Psoas muscle (tissue), 7 donors: ENCODE measurements at regions not wholly inside any gene's neighbourhood (a gene's known extent, or its start where the extent isn't known, plus 50 kb on each side); places are given as distances from the start of the nearest gene placed in this dataset.

Source experiments
- ATAC-seq, 4 donors: fragments of 200-7000 bp; cut with Tn5 transposase; one replicate each; pipeline ENCODE4 v1.9.1; 2020; ENCODE audit warnings: moderate library complexity in 3 of 4, mild to moderate bottlenecking in 2 of 4
- DNase-seq, 2 donors: peaks; one replicate each; pipeline ENCODE4 v3.0.0-alpha.2; 2020
- H3K27ac ChIP-seq: fragments of 200-600 bp; one replicate; pipeline ENCODE4 v1.8.0; 2022
- H3K27me3 ChIP-seq, 3 donors: fragments of 200-600 bp in 1 of 3; one replicate each; pipeline versions ENCODE4 v1.6.1 to v1.8.0; 2013 to 2022; ENCODE audit warnings: low read length in 2 of 3, mild to moderate bottlenecking in 2 of 3, moderate library complexity in 1 of 3; ENCODE audit not compliant: insufficient read depth in 3 of 3
- H3K36me3 ChIP-seq, 2 donors: fragments of 200-600 bp in 1 of 2; one replicate each; pipeline versions ENCODE4 v1.6.1 to v1.8.0; 2013 to 2022; ENCODE audit warnings: low read depth in 1 of 2, mild to moderate bottlenecking in 1 of 2, moderate library complexity in 1 of 2; ENCODE audit not compliant: insufficient read depth in 1 of 2
- H3K4me1 ChIP-seq: fragments of 200-600 bp; one replicate; pipeline ENCODE4 v1.8.0; 2022
- H3K4me3 ChIP-seq: fragments of 200-600 bp; one replicate; pipeline ENCODE4 v1.8.0; 2022; ENCODE audit warnings: mild to moderate bottlenecking
- H3K9me3 ChIP-seq: fragments of 200-600 bp; one replicate; pipeline ENCODE4 v1.8.0; 2022
- WGBS, 3 donors: extraction: QIAGEN DNeasy Blood & Tissue Kit; methylation state at CpG; one replicate each; pipeline versions ENCODE4 v1.1.6 to v1.1.7; 2013; 5-methylcytosine and 5-hydroxymethylcytosine counted together
- intact Hi-C, 2 donors: fragments of 100-400 bp; cut with DNase I; formaldehyde crosslinking; loops; one replicate each; pipeline versions ENCODE4 v1.11.0 to v1.14.2; 2022
- TF ChIP-seq, protein P1 (sequence below): fragments of 200-600 bp; IDR thresholded peaks from one replicate; pipeline ENCODE4 v1.8.0; 2022; ENCODE audit warnings: antibody characterized with exemption
- donor health status: healthy with polysubstance abuse.
- donor health status: DM: no; HTN: no; CAD: no; lungs with moderate emphysema.
- donor health status: Bipolar disorder and iron deficiency.
- donor health status: healthy.
- donor health status: DM: yes; HTN: yes; CAD: no.
- donor health status: DM: no; HTN: no; CAD: no.
- donor health status: DM: yes; HTN: yes; CAD: no.

DNA sequence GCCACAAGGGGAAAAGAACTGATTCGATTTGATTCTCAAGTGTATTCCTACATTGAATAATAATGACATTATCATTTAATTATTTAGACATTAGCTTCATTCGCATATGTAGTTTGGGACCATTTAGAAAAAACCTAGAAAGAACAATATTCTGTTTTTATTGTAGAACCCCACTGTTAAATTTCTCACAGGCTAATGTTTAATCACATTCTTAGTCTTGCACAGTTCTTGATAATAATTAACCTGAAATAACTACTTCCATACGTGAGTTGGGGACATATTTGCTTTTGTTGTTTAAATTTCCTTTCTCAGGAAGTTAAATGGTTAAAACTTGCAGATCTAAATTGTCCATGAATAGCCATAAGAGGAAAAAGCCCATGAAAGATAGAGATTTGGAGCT is 275.2 kb downstream of the TFAP2B start:
- DNase-seq, result no peak
- Histone ChIP-seq H3K4me1 (no peaks in the 10 kb centered on the region), H3K36me3 (no peaks in the 10 kb centered on the region), H3K4me3 (no peak overlapping the region), H3K27me3 (no peaks in the 10 kb centered on the region), H3K9me3 (peaks cover 10% of the 10 kb centered on the region), H3K27ac (no peak overlapping the region)
- ATAC-seq, result no peak
- intact Hi-C loops, result no loop called here
- TF ChIP-seq, protein P1, sequence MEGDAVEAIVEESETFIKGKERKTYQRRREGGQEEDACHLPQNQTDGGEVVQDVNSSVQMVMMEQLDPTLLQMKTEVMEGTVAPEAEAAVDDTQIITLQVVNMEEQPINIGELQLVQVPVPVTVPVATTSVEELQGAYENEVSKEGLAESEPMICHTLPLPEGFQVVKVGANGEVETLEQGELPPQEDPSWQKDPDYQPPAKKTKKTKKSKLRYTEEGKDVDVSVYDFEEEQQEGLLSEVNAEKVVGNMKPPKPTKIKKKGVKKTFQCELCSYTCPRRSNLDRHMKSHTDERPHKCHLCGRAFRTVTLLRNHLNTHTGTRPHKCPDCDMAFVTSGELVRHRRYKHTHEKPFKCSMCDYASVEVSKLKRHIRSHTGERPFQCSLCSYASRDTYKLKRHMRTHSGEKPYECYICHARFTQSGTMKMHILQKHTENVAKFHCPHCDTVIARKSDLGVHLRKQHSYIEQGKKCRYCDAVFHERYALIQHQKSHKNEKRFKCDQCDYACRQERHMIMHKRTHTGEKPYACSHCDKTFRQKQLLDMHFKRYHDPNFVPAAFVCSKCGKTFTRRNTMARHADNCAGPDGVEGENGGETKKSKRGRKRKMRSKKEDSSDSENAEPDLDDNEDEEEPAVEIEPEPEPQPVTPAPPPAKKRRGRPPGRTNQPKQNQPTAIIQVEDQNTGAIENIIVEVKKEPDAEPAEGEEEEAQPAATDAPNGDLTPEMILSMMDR, result no peak
- 71 to 74% (median 72%) methylated on average over 3 of the region's 3 CpGs for WGBS, 3 donors

DNA sequence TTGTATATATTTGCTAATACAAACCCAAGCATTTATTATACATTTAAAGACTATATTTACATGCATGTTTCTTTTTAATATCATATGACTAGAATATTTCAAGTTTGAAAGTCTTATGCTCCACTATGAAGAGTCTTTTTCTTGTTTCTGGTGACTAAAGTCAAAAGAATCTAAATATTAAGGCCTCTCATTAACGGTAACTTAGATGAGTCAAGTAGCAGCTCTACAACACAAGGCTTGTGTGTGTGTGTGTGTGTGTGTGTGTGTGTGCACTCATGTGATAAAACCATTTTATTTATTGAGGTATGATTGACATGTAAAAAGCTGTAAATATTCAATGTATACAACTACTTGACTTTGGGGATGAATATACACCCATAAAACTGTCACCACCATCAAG is 275.6 kb downstream of the TFAP2B start:
- TF ChIP-seq, protein P1, result no peak
- H3K36me3 ChIP-seq, result no peaks in the 10 kb centered on the region
- no peaks in the 10 kb centered on the region for H3K4me1 ChIP-seq
- H3K9me3 ChIP-seq, result peaks cover 10% of the 10 kb centered on the region
- no peaks in the 10 kb centered on the region for H3K27me3 ChIP-seq
- DNase-seq, result no peak
- no peak for ATAC-seq
- no peak overlapping the region for H3K27ac ChIP-seq
- 84 to 92% (median 88%) methylated on average over 1 of the region's 1 CpG for WGBS, 3 donors
- intact Hi-C loops, result no loop called here
- no peak overlapping the region for H3K4me3 ChIP-seq

GRCh38 chr6:51098246-51098645 is 279.6 kb downstream of the TFAP2B start:
- 66 to 72% (median 69%) methylated on average over 5 of the region's 5 CpGs for WGBS, 3 donors

DNA sequence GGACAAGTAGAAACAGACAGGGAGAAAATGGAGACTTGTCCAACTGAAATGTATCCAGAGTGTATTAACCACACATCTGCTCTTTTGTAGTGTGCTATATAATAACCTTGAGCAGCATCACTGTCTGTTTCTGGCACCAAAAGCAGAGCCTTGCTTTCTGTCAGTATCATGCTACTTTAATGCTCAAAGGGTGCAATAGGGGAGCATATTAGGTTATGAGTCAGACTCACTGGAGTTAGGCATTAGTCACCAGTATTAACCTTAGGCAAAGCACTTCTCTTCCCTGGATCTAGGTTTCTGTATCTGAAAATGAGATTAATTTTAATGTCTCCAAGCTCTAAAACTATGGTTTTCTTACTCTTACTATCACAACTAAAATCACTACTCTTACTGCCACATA is 280.1 kb downstream of the TFAP2B start:
- TF ChIP-seq, protein P1, result no peak
- no peak overlapping the region for H3K4me3 ChIP-seq
- H3K9me3 ChIP-seq, result no peaks in the 10 kb centered on the region
- intact Hi-C loops, result no loop called here
- H3K27me3 ChIP-seq, result no peaks in the 10 kb centered on the region
- H3K4me1 ChIP-seq, result no peaks in the 10 kb centered on the region
- ATAC-seq (no peak), DNase-seq (no peak)
- no peak overlapping the region for H3K27ac ChIP-seq
- H3K36me3 ChIP-seq, result no peaks in the 10 kb centered on the region

More at GRCh38 chr6:51098246-51098645, 279.6 kb downstream of the TFAP2B start:
- Histone ChIP-seq H3K4me3 (no peak overlapping the region), H3K36me3 (no peaks in the 10 kb centered on the region), H3K4me1 (no peaks in the 10 kb centered on the region), H3K27me3 (no peaks in the 10 kb centered on the region), H3K9me3 (no peaks in the 10 kb centered on the region), H3K27ac (no peak overlapping the region)
- DNase-seq, result no peak
- intact Hi-C loops, result no loop called here
- TF ChIP-seq, protein P1, result no peak
- no peak for ATAC-seq

DNA sequence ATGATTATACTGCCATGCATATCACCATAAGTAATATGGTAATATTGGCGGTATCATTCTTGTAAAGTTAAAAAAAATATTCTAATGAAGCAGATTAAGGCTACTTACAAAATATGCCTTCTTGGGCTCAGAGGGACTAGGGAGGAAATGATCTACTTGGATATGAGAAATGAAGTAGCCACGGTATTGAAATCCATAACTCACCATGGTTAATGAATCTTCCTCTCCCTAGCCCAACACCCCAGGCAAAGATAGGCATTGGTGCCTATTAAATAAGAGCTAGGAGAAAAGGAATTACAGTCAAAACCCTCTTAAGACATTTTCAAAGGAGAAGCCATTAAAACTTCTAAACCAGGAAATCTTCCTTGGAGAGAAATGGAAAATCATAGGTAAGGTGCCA is 280.5 kb downstream of the TFAP2B start:
- intact Hi-C loops, result no loop called here
- 77 to 87% (median 81%) methylated on average over 2 of the region's 2 CpGs for WGBS, 3 donors
- H3K36me3 ChIP-seq, result no peaks in the 10 kb centered on the region
- no peaks in the 10 kb centered on the region for H3K9me3 ChIP-seq
- ATAC-seq, result no peak
- no peaks in the 10 kb centered on the region for H3K4me1 ChIP-seq
- no peak overlapping the region for H3K4me3 ChIP-seq
- TF ChIP-seq, protein P1, result no peak
- DNase-seq, result no peak
- no peak overlapping the region for H3K27ac ChIP-seq
- no peaks in the 10 kb centered on the region for H3K27me3 ChIP-seq
